Tibial nerve (tissue), 3 donors: ENCODE measurements at regions not wholly inside any gene's neighbourhood (a gene's known extent, or its start where the extent isn't known, plus 50 kb on each side); places are given as distances from the start of the nearest gene placed in this dataset.

Experiments used
- CTCF ChIP-seq, 5 experiments: fragments of 200-600 bp in 3 of 5; fragments of 450-650 bp in 2 of 5; sonication (generic) in 3 of 5; IDR thresholded peaks; one replicate each; pipeline ENCODE4 v1.5.1; 2016 to 2019; ENCODE audit warnings: antibody characterized with exemption in 5 of 5, mild to moderate bottlenecking in 3 of 5, moderate library complexity in 2 of 5
- POLR2A ChIP-seq, 2 donors: fragments of 450-650 bp; IDR thresholded peaks; one replicate each; pipeline ENCODE4 v1.6.1; 2017; ENCODE audit warnings: antibody characterized with exemption in 2 of 2, mild to moderate bottlenecking in 2 of 2, moderate library complexity in 2 of 2

DNA sequence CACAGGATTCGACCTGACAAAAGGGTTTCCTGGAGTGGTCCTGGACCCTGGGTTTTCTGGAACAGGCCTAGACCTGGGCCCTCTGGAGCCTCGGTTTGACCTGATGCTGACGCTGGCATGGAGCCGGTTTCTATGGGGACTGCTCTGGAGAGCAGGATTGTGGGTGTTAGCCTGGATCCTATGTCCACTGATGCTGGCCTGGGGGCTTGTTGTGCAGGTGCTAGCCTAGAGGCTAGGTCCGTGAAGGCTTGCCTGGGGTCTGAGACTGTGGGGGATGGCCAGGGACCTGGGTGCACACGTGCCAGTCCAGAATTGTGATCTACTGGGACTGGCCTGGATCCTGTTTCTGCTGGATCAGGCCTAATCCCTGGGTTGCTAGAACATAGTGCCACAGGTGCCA lies 173.1 kb downstream of the TMEM47 start:
- TF ChIP-seq CTCF (IDR thresholded peaks at IDR 0.05) (no peak), POLR2A (IDR thresholded peaks at IDR 0.05) (no peak)
